Left lung (tissue), 4 donors: ENCODE measurements at regions not wholly inside any gene's neighbourhood (a gene's known extent, or its start where the extent isn't known, plus 50 kb on each side); places are given as distances from the start of the nearest gene placed in this dataset.

Experiments
- ATAC-seq: fragments of 200-7000 bp; cut with Tn5 transposase; one replicate; pipeline ENCODE4 v1.9.1; 2020; ENCODE audit warnings: moderate library complexity
- DNase-seq, 4 donors: peaks; one replicate each; pipeline ENCODE4 v3.0.0-alpha.2; 2013 to 2020
- H3K27ac ChIP-seq, 2 donors: fragments of 200-600 bp; sonication (generic) in 1 of 2; one replicate each; pipeline versions ENCODE4 v1.5.0 to v1.8.0; 2020 to 2021
- H3K27me3 ChIP-seq, 2 donors: fragments of 200-600 bp; sonication (generic) in 1 of 2; one replicate each; pipeline versions ENCODE4 v1.5.0 to v1.8.0; 2020 to 2021
- H3K36me3 ChIP-seq, 2 donors: fragments of 200-600 bp; sonication (generic) in 1 of 2; one replicate each; pipeline versions ENCODE4 v1.5.0 to v1.8.0; 2020 to 2021
- H3K4me1 ChIP-seq, 2 donors: fragments of 200-600 bp; one replicate each; pipeline ENCODE4 v1.8.0; 2021
- H3K4me3 ChIP-seq, 2 donors: fragments of 200-600 bp; sonication (generic) in 1 of 2; one replicate each; pipeline versions ENCODE4 v1.5.0 to v1.8.0; 2020 to 2021; ENCODE audit warnings: mild to moderate bottlenecking in 1 of 2
- H3K9me3 ChIP-seq, 2 donors: fragments of 200-600 bp; sonication (generic) in 1 of 2; one replicate each; pipeline versions ENCODE4 v1.5.0 to v1.8.0; 2020 to 2021
- intact Hi-C, 2 donors: fragments of 100-400 bp; cut with DNase I; formaldehyde crosslinking; loops; one replicate each; pipeline versions ENCODE4 v1.11.2 to v1.14.2; 2022
- TF ChIP-seq, protein P1 (sequence below), 2 donors: fragments of 200-600 bp; sonication (generic) in 1 of 2; IDR thresholded peaks; one replicate each; pipeline versions ENCODE4 v1.5.0 to v1.8.0; 2021; ENCODE audit warnings: antibody characterized with exemption in 2 of 2
- donor health status: DM: no; HTN: yes; CAD: no.
- donor health status: DM: no; HTN: no; CAD: no.

DNA sequence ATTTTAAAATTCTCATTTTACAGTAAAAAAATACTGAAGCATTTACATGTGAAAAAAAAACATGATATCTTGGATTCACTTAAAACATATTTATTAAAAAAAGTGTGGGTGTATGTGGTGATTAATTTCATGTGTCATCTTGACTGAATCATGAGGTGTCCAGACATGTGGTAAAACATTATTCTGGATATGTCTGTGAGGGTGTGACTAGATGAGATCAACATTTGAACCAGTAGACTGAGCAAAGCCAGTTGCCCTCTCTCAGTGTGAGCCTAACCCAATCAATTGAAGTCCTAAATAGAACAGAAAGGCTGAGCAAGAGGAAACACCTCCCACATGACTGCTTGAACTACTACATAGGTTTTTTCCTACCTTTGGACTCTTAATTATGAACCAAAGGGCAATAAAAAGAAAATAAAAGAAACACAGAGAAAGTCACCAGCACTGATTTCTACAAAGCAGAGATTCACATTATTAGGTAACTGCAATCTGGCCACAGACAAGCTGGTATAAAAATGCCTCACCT, 90.5 kb upstream of the VGLL2 start:
- Histone ChIP-seq H3K27me3 (no peaks in the 10 kb centered on the region), H3K9me3 (peaks cover 0 to 14% of the 10 kb centered on the region in 2 donors), H3K4me3 (no peak overlapping the region), H3K4me1 (no peaks in the 10 kb centered on the region), H3K36me3 (no peaks in the 10 kb centered on the region), H3K27ac (no peak overlapping the region)
- ATAC-seq (no peak), DNase-seq (no peak)
- TF ChIP-seq, protein P1, sequence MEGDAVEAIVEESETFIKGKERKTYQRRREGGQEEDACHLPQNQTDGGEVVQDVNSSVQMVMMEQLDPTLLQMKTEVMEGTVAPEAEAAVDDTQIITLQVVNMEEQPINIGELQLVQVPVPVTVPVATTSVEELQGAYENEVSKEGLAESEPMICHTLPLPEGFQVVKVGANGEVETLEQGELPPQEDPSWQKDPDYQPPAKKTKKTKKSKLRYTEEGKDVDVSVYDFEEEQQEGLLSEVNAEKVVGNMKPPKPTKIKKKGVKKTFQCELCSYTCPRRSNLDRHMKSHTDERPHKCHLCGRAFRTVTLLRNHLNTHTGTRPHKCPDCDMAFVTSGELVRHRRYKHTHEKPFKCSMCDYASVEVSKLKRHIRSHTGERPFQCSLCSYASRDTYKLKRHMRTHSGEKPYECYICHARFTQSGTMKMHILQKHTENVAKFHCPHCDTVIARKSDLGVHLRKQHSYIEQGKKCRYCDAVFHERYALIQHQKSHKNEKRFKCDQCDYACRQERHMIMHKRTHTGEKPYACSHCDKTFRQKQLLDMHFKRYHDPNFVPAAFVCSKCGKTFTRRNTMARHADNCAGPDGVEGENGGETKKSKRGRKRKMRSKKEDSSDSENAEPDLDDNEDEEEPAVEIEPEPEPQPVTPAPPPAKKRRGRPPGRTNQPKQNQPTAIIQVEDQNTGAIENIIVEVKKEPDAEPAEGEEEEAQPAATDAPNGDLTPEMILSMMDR (IDR thresholded peaks at IDR 0.05): no peak
- intact Hi-C loops: no loop called here

DNA sequence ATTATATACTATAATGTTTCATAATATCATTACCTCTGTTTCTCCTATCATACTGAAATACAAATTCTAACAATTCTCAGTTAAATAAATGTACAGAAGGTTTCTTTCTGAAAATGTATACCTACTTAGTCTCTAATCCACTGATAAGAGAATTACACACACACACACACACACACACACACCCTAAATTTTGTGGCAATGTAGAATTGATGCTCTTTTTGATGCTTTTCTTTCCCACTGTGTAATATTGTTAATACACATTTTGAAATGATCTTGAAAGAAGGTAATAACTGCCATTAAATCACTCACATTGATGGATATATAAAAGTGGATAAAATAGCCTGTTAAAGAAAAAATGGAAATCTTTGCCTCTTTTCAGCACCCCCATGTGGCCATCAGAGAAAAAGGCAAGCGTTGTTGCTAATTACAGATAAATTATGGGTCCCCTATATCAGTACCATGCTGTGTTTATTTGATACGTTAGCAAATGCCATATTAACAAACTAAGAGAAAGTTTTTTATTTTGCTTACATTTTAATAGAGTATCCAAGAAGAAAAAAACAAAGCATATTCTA, 76.6 kb upstream of the VGLL2 start:
- Histone ChIP-seq H3K27ac (no peak overlapping the region), H3K27me3 (no peaks in the 10 kb centered on the region), H3K9me3 (peaks cover 0 to 2% of the 10 kb centered on the region in 2 donors), H3K4me3 (no peak overlapping the region), H3K36me3 (no peaks in the 10 kb centered on the region), H3K4me1 (no peaks in the 10 kb centered on the region)
- no peak for DNase-seq
- ATAC-seq: no peak
- TF ChIP-seq, protein P1 (IDR thresholded peaks at IDR 0.05): no peak
- intact Hi-C loops: no loop called here

DNA sequence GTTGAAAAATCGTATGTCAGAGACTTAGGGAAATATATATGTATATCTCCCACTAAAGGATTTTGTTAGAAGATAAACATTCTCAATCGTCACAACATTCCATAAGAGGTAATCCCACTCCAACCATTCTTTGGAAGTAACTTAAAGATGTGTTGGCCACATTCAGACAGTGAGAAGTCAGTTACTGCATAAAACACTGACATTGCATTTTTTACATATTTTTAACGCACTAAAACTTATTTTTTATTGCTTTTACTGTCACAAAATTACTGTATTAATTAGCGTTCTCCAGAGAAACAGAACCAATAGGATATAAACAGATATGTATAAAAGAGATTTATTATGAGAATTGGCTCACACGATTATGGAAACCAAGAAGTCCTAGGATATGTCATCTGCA, 74.3 kb upstream of the VGLL2 start:
- Histone ChIP-seq H3K4me3 (no peak overlapping the region), H3K36me3 (no peaks in the 10 kb centered on the region), H3K27me3 (no peaks in the 10 kb centered on the region), H3K9me3 (no peaks in the 10 kb centered on the region), H3K4me1 (no peaks in the 10 kb centered on the region), H3K27ac (no peak overlapping the region)
- TF ChIP-seq, protein P1 (IDR thresholded peaks at IDR 0.05): no peak
- ATAC-seq: no peak
- intact Hi-C loops: no loop called here
- no peak for DNase-seq

DNA sequence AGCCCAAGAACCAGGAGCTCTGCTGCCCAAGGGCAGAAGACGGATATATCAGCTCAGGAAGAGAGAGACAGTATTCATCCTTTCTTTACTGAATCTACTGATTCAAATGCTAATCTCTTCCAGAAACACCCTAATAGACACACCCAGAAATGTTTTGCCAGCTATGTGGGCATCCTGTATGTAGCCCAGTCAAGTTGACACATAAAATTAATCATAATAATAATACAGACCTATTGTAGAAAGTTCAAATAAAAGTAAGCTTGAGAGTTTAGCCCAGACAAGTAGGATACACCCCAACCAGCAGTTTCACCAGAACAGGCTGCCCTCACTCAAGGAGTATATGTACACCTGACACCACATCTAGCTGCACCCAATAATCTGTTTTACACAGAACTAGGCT, 73.9 kb upstream of the VGLL2 start:
- Histone ChIP-seq H3K4me1 (no peaks in the 10 kb centered on the region), H3K9me3 (no peaks in the 10 kb centered on the region), H3K27me3 (no peaks in the 10 kb centered on the region), H3K36me3 (no peaks in the 10 kb centered on the region), H3K4me3 (no peak overlapping the region), H3K27ac (no peak overlapping the region)
- DNase-seq: no peak
- no peak for ATAC-seq
- TF ChIP-seq, protein P1 (IDR thresholded peaks at IDR 0.05): no peak
- intact Hi-C loops: no loop called here

GRCh38 chr6:117194271-117194670, 71.1 kb upstream of the VGLL2 start:
- TF ChIP-seq, protein P1 (IDR thresholded peaks at IDR 0.05): no peak
- Histone ChIP-seq H3K27me3 (no peaks in the 10 kb centered on the region), H3K4me3 (no peak overlapping the region), H3K36me3 (no peaks in the 10 kb centered on the region), H3K27ac (no peak overlapping the region), H3K9me3 (no peaks in the 10 kb centered on the region), H3K4me1 (no peaks in the 10 kb centered on the region)
- intact Hi-C loops: no loop called here
- no peak for ATAC-seq
- DNase-seq: no peak
